NCI-H1092 (cell line): ENCODE measurements at regions not wholly inside any gene's neighbourhood (a gene's known extent, or its start where the extent isn't known, plus 50 kb on each side); places are given as distances from the start of the nearest gene placed in this dataset.
"Not testable (repeated sequence)": the region's sequence is repeated elsewhere in the genome, so short reads cannot be mapped to it uniquely, and the experiment has no call there.

Source experiments
- DNase-seq: peaks from one replicate; lab custom pipeline; 2025; lab: John Stamatoyannopoulos, UW

DNA sequence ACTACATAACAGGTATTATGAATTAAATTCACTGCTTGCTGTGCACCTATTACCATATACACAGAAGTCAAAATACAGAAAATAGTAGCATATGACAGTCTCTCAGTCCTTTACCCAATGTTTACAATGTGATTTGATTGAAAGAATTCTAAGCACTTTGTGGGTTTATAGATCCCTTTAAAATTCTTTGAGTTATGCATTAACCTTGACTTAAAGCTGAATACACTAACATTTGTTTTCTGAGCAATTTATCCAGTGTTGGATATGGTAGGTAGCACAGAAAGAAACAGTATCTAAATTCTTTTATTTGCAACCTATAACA lies 230.8 kb upstream of the DDI1 start:
- no peak for DNase-seq

GRCh38 chr11:103806130-103806895 lies 230.1 kb upstream of the DDI1 start:
- DNase-seq, result no peak

DNA sequence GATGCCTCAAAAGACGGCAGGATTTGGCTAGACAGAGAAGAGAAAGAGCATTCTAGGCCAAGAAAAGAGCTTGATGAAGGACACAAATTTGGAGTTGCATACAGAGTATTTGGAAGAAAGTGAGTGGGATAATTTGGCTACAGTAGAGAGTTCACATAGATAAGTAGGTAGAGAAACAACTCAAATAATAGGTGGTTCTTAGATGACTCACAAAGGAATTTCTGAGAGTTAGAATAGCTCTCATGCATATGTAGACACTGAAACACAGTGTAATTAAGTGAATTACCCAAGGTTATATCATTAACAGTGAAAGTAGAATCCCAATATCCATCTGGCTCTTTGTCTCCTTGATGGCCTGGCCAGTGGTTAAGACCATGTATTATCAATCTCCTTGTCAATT lies 228.6 kb upstream of the DDI1 start:
- no peak for DNase-seq

- DNase-seq, result no peak
Observed at GRCh38 chr11:103808252-103808651, 228.2 kb upstream of the DDI1 start.

DNA sequence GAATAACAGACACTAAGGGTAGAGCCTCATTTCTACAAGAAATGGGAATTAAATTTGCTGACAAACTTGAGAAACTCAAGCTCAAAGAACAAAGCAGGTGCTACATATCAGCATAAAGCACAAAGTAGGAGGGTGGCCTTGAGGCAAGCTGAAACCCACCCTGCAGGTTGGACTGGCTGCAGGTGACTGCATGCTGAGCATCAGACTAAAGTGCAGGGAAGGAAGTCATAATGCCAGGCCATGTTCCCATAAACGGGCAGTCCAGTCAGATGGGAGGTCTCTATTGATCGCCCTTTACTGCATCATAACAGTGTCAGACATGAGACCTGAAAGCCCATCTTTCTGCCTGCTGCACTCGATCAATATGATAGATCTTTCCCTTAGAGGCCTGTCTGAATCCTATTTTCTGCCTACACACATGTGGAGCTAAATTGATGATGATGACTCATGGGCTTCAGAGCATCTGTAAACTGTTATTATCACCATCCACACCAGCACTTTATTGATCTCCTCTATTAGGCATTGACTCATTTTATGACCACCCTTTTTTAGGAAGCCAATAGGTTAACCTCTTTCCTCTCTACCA lies 224.5 kb upstream of the DDI1 start:
- DNase-seq, result no peak

- no peak for DNase-seq
Observed at GRCh38 chr11:103812680-103813079, 223.8 kb upstream of the DDI1 start.

- not testable (repeated sequence) for DNase-seq
Observed at GRCh38 chr11:103820345-103820744, 216.1 kb upstream of the DDI1 start.

GRCh38 chr11:103824116-103824515 lies 212.3 kb upstream of the DDI1 start:
- DNase-seq, result no peak

DNA sequence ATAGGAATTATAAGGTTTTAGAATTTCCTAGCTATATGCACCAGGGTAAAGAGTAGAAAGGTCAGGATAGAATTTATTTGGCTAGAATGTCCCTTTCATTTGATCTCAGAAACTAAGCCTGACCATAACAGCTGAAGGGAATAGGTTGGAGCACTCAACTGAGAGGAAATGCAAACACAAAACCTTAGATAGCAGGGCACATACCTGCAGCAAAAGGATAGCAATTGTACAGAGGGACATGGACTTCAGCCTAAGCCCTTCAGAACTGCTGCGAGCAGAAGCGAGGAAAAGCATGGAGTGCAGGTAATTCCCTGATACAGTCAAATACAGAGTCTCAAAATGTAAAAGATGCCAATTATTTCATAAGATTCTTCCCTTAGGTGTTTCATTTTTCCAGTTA lies 211.0 kb upstream of the DDI1 start:
- no peak for DNase-seq

DNA sequence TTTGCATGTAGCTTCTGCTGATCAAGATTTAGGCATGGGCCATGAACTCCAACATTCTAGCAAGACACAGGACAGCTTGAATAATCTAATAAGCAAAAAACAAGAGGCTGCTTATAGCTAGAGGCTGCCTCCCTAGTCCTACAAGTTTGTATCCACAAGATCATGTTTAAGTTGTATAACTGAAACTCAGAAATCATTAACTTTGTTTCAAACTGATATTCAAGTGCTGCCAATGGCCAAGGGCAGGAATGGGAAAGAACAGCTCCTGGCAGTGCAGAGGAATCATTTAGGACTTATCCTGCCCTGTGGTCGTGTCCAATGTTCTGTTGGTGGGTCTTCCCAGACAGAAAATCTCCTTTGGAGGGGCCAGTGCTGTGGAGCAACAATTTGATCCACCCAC lies 209.6 kb upstream of the DDI1 start:
- DNase-seq, result no peak

DNA sequence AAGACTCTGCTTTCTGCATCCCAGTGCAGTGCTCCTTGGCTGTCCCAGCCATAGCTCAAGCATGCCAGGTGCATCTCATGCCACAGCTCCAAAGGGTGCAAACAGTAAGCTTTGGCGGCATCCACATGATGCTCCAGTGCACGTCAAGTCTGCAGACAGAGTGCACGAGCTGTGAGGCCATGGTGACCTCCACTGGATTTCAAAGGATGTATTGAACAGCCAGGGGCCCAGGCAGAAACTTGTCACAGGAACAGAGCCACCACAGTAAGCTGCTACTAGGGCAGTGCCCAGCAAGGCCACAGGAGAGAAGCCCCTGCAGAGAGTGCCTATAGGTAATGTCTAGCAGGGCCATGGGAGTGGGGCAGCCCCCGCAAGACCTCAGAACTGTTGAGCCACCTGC lies 206.8 kb upstream of the DDI1 start:
- DNase-seq, result no peak

DNA sequence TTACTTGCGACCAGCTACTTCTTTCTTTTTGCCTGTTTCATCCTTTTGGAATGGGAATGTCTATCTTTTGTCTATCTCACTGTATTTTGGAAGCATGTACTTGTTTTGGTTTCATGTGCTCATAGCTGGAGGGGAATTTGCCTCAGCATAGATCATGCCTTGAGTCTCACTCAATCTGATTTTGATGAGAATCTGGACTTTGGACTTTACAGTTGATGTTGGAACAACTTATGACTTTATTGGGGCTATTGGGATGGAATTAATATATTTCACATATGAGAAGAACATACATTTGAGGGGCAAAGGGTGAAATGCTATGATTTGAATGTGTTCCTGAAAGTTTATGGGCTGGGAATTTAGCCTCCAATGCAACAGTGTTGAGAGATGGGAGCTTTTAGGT lies 206.2 kb upstream of the DDI1 start:
- no peak for DNase-seq

GRCh38 chr11:103832762-103833161 lies 203.7 kb upstream of the DDI1 start:
- DNase-seq, result no peak

- no peak for DNase-seq
Observed at GRCh38 chr11:103842191-103842590, 194.2 kb upstream of the DDI1 start.

DNA sequence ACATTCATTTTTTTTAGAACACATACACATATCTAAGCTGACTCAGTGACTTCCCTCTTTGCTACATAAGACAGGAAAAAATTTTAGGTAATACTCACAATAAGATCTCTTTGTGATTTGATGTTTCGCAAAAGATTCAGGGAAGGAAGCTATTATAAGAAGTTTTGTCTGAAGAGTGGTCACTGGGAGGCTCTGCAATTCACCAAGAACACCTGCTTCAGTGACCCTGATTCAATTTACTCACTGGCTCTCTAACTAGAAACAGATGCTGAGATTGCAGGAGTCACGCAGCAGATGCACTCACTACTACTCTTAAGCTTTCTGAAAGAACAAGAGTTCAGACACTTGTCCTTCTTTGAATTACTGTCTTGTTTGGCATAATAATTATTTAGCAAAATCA lies 193.6 kb upstream of the DDI1 start:
- no peak for DNase-seq

DNA sequence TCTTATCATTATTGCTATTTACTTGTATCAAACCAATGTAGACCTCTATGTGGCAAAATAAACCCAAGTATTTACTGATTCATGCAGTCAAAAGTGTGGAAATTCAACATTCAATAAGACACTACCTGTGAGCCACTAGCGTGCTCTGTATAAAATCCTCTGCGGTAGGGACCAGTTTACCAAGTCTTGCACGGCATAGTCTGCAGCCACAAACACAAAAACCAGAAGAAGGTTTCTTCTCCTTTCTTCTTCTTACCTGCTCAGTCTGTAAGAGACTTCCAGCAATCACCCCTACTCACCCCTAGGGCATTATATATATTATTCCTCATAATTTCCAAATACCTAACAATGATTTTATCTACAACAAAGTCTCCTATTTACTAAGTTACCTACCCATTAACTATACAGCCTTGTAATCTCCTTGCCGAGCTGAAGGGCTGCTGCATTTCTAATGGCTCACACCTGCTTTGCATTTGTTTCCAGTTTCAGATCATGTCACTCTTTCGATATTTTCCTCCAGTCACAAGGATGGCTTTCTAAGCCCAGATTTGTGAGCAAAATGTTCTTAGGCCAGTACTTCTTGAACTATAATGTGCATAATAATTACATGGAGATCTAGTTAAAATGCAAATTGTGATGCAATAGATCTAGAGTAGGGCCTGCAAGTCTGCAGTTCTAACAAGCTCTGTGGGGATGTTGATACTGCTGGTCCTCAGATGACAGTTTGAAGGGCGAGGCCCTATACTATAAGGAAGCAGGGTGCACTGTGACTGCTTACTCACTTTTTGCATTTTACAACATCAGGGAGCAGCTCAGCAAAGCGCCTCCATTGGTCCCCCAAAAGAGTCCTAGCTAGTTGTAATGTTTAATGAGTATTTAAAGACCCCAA lies 191.9 kb upstream of the DDI1 start:
- DNase-seq, result no peak

GRCh38 chr11:103845331-103845730 lies 191.1 kb upstream of the DDI1 start:
- no peak for DNase-seq

- no peak for DNase-seq
Observed at GRCh38 chr11:103848686-103849085, 187.8 kb upstream of the DDI1 start.

DNA sequence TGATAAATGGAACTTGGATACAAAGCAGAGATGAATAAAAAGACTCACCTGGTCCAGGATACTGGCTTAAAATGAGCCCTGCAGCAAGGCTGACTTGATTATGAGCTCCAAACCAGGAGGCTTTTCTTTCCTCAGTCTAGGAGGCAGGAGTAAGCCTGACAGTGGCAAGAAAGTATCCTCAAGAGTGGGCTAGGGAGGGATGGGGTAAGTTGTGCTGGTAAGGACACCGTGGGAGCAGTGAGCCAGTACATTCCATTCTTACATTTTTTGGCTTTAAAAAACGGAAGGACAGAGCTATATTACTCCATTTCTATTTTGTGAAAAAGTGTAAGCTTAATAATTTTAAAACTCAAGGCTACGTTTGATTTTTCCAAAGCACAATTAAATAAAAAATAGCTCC lies 187.1 kb upstream of the DDI1 start:
- DNase-seq, result no peak

DNA sequence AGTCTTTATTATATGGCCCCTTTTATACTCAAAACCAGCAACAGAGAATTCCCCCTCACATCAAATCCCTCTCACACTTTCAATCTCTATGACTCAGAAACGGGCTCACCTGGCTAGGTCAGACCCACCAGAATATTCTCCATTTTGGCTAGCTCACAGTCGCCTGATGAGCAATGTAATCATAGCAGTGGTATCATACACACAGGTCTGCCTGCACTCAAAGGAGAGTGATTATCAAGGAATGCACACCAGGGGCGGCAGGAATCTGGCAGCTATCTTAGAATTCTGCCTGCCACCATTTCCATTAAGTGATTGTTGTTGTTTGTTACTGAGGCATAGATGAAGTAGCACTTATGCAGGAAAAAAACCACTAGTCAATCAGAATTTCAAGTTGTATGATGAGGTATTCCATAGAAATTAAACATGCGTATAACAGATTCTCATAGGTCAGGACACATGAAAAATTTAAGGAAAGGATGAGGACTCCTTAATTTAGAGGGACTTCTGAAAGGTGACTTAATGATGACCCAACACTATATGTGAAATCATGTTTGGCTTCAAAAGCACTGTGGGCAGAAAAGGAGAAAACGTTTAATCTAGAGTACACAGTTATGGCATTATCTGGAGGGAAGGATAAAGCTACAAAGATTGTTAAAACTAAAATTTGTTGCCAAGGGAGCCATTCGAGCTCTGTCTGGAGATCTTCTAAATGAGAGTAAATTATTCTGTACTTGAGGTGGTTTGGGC lies 185.8 kb upstream of the DDI1 start:
- DNase-seq, result no peak

DNA sequence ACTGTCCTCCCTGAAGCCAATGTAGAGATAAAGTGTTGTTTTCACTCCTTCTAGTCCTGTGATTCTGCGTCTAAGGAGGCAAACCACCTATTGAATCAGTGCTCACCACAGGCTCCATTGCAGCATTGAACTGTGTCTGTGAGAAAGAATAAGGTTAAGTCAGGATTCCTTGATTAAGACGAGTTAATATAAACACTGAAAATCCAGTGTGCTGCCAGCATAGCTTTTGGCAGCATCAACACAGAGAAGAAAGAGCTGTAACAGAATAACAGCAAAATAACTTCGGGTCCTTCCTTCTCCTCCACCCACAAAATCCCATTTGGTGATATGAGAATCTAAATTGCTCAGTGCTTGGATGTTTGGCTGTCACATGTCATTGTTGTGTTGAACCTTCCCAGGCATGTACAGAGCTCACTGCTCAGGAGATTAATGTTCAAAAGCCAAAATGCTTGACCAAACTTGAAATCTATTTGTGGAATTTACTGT lies 185.2 kb upstream of the DDI1 start:
- no peak for DNase-seq
